Spinal cord (tissue), 9 donors: ENCODE measurements at regions not wholly inside any gene's neighbourhood (a gene's known extent, or its start where the extent isn't known, plus 50 kb on each side); places are given as distances from the start of the nearest gene placed in this dataset.
"Not testable (repeated sequence)": the region's sequence is repeated elsewhere in the genome, so short reads cannot be mapped to it uniquely, and the experiment has no call there.

Experiments
- DNase-seq, 6 donors: peaks; one replicate each; pipeline versions ENCODE4 v3.0.0 to v3.0.0-alpha.2; 2013 to 2015; ENCODE audit warnings: low spot score in 6 of 6, low read depth in 4 of 6
- H3K27ac ChIP-seq: one replicate; pipeline ENCODE4 v1.5.1; 2013; ENCODE audit warnings: low read depth, low read length, control low read depth
- H3K27me3 ChIP-seq: one replicate; pipeline ENCODE4 v1.6.1; 2013; ENCODE audit warnings: low read length; ENCODE audit not compliant: control insufficient read depth, insufficient read depth
- H3K36me3 ChIP-seq: one replicate; pipeline ENCODE4 v1.6.1; 2013; ENCODE audit warnings: low read length; ENCODE audit not compliant: control insufficient read depth, insufficient read depth
- H3K4me1 ChIP-seq: one replicate; pipeline ENCODE4 v1.6.1; 2013; ENCODE audit warnings: low read length; ENCODE audit not compliant: control insufficient read depth, insufficient read depth
- H3K4me3 ChIP-seq: one replicate; pipeline ENCODE4 v1.5.1; 2013; ENCODE audit warnings: low read depth, low read length, control low read depth
- H3K9me3 ChIP-seq: one replicate; pipeline ENCODE4 v1.6.1; 2013; ENCODE audit warnings: low read length; ENCODE audit not compliant: control insufficient read depth, insufficient read depth
- WGBS: methylation state at CpG from one replicate; pipeline ENCODE4 v1.1.5; 2013; ENCODE audit warnings: missing lambda C conversion rate; ENCODE audit not compliant: insufficient coverage; 5-methylcytosine and 5-hydroxymethylcytosine counted together
- donor health status: healthy.

DNA sequence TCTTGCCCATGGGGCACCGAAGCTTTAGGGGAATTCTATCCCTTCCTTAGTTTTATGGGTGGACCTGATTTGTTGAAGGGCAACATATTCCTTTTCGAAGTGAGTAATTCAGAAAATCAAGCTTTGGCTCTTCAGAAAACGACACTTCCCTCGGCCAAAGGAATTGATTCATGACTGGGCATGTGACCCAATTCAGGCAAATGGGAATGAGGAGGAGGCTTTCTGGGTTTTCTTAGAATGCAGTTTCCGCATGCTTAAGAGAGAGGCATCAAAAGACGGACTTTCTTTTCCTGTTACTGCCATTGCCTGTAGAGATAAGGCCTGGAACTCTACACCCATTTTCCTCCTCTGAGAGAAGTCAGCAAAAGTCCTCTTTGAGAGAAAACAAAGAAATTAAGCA lies 179.5 kb downstream of the RFPL4B start:
- Histone ChIP-seq H3K36me3 (no peaks in the 10 kb centered on the region), H3K4me3 (no peak overlapping the region), H3K27ac (no peak overlapping the region), H3K4me1 (no peaks in the 10 kb centered on the region), H3K27me3 (no peaks in the 10 kb centered on the region), H3K9me3 (no peaks in the 10 kb centered on the region)
- no peak for DNase-seq
- 96% methylated on average over 3 of the region's 6 CpGs for WGBS

DNA sequence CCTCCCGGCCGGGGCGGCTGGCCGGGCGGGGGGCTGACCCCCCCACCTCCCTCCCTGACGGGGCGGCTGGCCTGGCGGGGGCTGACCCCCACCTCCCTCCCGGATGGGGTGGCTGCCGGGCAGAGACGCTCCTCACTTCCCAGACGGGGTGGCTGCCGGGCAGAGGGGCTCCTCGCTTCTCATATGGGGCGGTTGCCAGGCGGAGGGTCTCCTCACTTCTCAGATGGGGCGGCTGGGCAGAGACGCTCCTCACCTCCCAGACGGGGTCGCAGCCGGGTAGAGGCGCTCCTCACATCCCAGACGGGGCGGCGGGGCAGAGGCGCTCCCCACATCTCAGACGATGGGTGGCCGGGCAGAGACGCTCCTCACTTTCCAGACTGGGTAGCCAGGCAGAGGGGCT lies 181.2 kb downstream of the RFPL4B start:
- not testable (repeated sequence) for DNase-seq, H3K9me3 ChIP-seq, H3K27ac ChIP-seq, H3K36me3 ChIP-seq, H3K4me3 ChIP-seq, H3K4me1 ChIP-seq, H3K27me3 ChIP-seq
- WGBS: 89% methylated on average over 5 of the region's 29 CpGs

DNA sequence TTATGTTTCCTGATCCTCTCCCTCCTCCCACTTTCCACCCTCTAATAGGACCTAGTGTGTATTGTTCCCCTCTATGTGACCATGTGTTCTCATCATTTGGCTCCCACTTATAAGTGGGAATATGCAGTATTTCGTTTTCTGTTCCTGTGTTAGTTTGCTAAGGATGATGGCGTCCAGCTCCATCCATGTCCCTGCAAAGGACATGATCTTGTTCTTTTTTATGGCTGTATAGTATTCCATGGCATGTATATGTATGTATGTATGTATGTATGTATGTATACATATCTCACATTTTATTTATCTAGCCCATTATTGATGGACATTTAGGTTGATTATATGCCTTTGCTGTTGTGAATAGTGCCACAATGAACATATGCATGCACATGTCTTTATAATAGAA lies 188.7 kb downstream of the RFPL4B start:
- Histone ChIP-seq H3K4me3 (no peak overlapping the region), H3K27me3 (no peaks in the 10 kb centered on the region), H3K4me1 (no peaks in the 10 kb centered on the region), H3K27ac (no peak overlapping the region), H3K9me3 (no peaks in the 10 kb centered on the region), H3K36me3 (no peaks in the 10 kb centered on the region)
- WGBS: no CpG with 5 or more reads among the region's 2 CpGs
- DNase-seq: no peak

DNA sequence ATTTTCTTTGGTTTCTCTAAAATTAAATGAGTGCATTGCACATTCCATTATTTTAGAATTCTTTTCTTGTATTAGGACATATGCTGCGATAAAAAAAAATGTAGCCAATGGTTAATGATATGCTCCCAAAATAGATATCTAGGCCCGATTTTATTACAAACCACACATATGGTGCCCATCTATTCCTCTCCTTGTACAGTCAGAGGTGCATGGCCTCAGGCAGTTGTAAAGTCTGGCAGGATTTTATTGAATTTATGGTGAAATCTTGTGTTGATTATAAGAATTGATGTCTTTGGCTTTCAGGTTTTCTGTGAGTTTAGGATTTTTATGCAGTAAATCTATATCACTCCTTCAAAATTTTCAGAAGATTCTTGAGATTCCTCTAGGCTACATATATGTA lies 192.2 kb downstream of the RFPL4B start:
- no peaks in the 10 kb centered on the region for H3K4me1 ChIP-seq
- H3K27ac ChIP-seq: no peak overlapping the region
- WGBS: no CpG with 5 or more reads among the region's 2 CpGs
- no peak overlapping the region for H3K4me3 ChIP-seq
- H3K36me3 ChIP-seq: no peaks in the 10 kb centered on the region
- H3K27me3 ChIP-seq: no peaks in the 10 kb centered on the region
- H3K9me3 ChIP-seq: peaks cover 3% of the 10 kb centered on the region
- no peak for DNase-seq

DNA sequence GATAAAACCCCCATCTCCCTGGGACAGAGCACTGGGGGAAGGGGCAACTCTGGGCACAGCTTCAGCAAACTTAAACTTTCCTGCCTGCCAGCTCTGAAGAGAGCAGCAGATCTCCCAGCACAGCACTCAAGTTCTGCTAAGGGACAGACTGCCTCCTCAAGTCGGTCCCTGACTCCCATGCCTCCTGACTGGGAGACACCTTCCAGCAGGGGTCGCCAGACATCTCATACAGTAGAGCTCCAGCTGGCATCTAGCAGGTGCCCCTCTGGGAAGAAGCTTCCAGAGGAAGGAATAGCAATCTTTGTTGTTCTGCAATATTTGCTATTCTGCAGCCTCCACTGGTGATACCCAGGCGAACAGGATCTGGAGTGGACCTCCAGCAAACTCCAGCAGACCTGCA lies 194.7 kb downstream of the RFPL4B start:
- 100% methylated on average over 1 of the region's 3 CpGs for WGBS
- H3K27me3 ChIP-seq, H3K36me3 ChIP-seq, H3K4me3 ChIP-seq, H3K4me1 ChIP-seq, H3K9me3 ChIP-seq, H3K27ac ChIP-seq, DNase-seq: not testable (repeated sequence)

DNA sequence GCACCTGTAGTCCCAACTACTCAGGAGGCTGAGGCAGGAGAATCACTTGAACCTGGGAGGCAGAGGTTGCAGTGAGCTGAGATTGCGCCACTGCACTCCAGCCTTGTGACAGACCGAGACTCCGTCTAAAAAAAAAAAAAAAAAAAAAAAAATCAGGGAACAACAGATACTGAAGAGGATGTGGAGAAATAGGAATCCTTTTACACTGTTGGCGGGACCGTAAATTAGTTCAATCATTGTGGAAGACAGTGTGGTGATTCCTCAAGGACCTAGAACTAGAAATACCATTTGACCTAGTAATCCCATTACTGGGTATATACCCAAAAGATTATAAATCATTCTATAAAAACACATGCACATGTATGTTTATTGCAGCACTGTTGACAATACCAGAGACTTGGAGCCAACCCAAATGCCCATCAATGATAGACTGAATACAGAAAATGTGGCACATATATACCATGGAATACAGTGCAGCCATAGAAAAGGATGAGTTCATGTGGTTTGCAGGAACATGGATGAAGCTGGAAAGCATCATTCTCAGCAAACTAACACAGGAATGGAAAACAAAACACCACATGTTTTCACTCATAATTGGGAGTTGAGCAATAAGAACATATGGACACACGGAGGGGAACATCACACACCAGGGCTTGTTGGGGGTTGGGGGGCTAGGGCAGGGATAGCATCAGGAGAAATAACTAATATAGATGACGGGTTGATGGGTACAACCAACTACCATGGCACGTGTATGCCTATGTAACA lies 200.4 kb downstream of the RFPL4B start:
- not testable (repeated sequence) for H3K4me3 ChIP-seq, H3K27ac ChIP-seq, DNase-seq, H3K27me3 ChIP-seq, H3K9me3 ChIP-seq, H3K36me3 ChIP-seq, H3K4me1 ChIP-seq
- no CpG with 5 or more reads among the region's 8 CpGs for WGBS

DNA sequence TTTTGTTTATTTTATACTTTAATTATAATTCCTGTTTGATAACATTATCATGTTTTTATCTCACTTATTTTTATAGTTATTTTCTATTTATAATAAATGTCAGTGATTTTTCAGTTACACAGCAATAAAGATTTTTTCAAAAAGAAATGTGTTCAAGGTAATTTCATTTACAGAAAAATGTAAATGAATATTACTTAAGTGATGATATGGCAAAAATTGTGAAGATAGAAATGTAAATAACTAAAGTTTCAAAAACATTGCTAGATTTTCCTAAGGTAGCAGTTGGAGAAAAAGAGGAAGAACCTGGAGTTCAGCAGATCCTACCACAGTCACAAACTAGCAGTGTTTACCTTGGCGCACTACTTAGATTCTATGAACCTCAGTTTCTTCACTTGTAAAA lies 202.6 kb downstream of the RFPL4B start:
- no peaks in the 10 kb centered on the region for H3K4me1 ChIP-seq
- no CpG with 5 or more reads among the region's 1 CpG for WGBS
- no peak overlapping the region for H3K27ac ChIP-seq
- no peaks in the 10 kb centered on the region for H3K36me3 ChIP-seq
- DNase-seq: no peak
- no peak overlapping the region for H3K4me3 ChIP-seq
- no peaks in the 10 kb centered on the region for H3K27me3 ChIP-seq
- no peaks in the 10 kb centered on the region for H3K9me3 ChIP-seq

DNA sequence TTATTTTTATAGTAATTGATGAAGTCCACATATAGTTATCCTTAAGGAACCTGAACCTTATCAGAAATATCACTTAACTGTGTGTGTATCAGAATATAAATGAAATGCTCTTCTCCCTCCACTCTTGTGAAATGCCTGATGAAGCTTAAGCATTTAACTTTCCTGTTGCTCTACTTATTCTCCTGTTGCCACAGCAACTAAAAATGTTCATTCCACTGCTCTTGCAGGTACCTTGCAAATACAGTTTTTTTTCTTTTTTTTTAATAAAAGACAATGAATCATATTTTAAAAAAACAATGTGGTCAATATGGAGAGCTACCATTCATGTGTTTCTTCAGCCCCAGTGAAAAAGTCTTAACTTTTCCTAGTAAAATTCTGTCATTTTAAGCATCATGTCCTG lies 210.3 kb downstream of the RFPL4B start:
- Histone ChIP-seq H3K4me3 (no peak overlapping the region), H3K27ac (no peak overlapping the region), H3K27me3 (no peaks in the 10 kb centered on the region), H3K36me3 (no peaks in the 10 kb centered on the region), H3K4me1 (no peaks in the 10 kb centered on the region), H3K9me3 (no peaks in the 10 kb centered on the region)
- peak in 1 of 6 donors; percentile 59 for DNase-seq

DNA sequence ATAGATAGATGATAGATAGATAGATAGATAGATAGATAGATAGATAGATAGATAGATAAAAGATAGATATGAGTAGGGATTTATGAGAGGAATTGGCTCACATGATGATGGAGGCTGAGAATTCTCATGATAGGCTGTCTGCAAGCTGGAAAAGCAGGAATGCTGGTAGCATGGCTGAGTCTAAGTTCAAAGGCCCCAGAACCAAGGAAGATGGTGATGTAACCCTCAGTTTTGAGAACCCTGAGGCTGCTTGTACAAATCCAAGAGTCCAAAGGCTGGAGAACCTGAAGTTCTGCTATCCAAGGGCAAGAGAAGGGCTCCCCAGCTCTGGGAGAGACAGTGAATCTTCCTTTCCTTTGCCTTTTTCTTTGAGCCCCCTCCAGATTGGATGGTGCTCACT lies 210.8 kb downstream of the RFPL4B start:
- H3K27me3 ChIP-seq: no peaks in the 10 kb centered on the region
- no peak overlapping the region for H3K27ac ChIP-seq
- H3K4me1 ChIP-seq: no peaks in the 10 kb centered on the region
- H3K36me3 ChIP-seq: no peaks in the 10 kb centered on the region
- H3K9me3 ChIP-seq: no peaks in the 10 kb centered on the region
- no peak for DNase-seq
- H3K4me3 ChIP-seq: no peak overlapping the region

DNA sequence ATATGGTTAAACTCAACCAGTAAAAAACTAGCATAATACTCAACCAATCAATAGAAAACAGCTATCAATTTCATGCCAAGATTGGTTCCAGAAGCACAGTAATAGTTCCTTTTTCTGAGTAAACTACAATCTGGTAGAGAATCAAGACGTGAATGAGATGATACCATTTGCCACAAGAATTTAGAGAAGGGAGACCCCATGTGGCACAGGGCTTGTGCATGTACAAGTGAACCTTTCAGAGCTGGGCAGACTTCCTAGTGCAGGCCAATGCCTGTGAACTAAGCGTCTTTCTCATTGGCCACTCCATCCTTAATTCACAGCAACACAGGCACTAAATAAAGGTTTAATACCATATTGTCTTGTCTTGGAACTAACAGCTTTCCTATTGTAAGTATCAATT lies 213.5 kb downstream of the RFPL4B start:
- H3K27me3 ChIP-seq: no peaks in the 10 kb centered on the region
- peak in 2 of 6 donors; percentile 47 to 65 for DNase-seq
- WGBS: 44% methylated on average over 2 of the region's 2 CpGs
- no peaks in the 10 kb centered on the region for H3K4me1 ChIP-seq
- H3K9me3 ChIP-seq: no peaks in the 10 kb centered on the region
- peak overlapping the region; percentile 11 for H3K27ac ChIP-seq
- no peaks in the 10 kb centered on the region for H3K36me3 ChIP-seq
- H3K4me3 ChIP-seq: no peak overlapping the region
